ENCODE measurements at regions not wholly inside any gene's neighbourhood (a gene's known extent, or its start where the extent isn't known, plus 50 kb on each side); places are given as distances from the start of the nearest gene placed in this dataset.
"Not testable (repeated sequence)": the region's sequence is repeated elsewhere in the genome, so short reads cannot be mapped to it uniquely, and the experiment has no call there.

GRCh38 chr17:64791691-64792090 lies 127.6 kb downstream of the LRRC37A3 start:
- TF ChIP-seq RXRA (IDR thresholded peaks at IDR 0.05; ENCODE audit: borderline replicate concordance, low read depth); EP300 (IDR thresholded peaks at IDR 0.05; ENCODE audit: borderline replicate concordance in 1 of 2, low read depth in 1 of 2, low read length in 1 of 2); TEAD4 (IDR thresholded peaks at IDR 0.05; ENCODE audit: borderline replicate concordance, insufficient read depth): not testable (repeated sequence)

All from SK-N-SH (cell line).